ENCODE measurements at regions not wholly inside any gene's neighbourhood (a gene's known extent, or its start where the extent isn't known, plus 50 kb on each side); places are given as distances from the start of the nearest gene placed in this dataset.

GRCh38 chr18:39913672-39914366, 2041.2 kb upstream of the PIK3C3 start:
- no peak overlapping the region for H3K27ac ChIP-seq
- ChIA-PET POLR2A (ENCODE audit: low non-redundant PET) (interaction anchor here (0.6 kb wide), 1 partner anchor 376 kb away, joined by 5 read pairs; no protein-coding TSS in a partner anchor), CTCF (no interaction called here)
- no peak for DNase-seq (ENCODE audit: low spot score)
- no peak for TF ChIP-seq CTCF (conservative IDR thresholded peaks at IDR 0.05; ENCODE audit: low read depth)

GRCh38 chr18:39911716-39912115, 2043.3 kb upstream of the PIK3C3 start:
- POLR2A ChIA-PET (ENCODE audit: low non-redundant PET) = no interaction called here
- TF ChIP-seq CTCF (conservative IDR thresholded peaks at IDR 0.05; ENCODE audit: low read depth) = no peak

GRCh38 chr18:39909706-39910105, 2045.3 kb upstream of the PIK3C3 start:
- DNase-seq (ENCODE audit: low spot score) = no peak
- TF ChIP-seq CTCF (conservative IDR thresholded peaks at IDR 0.05; ENCODE audit: low read depth) = no peak
- CTCF ChIA-PET = no interaction called here
- POLR2A ChIA-PET (ENCODE audit: low non-redundant PET) = no interaction called here
- H3K27ac ChIP-seq = no peak overlapping the region

More at GRCh38 chr18:39911716-39912115, 2043.3 kb upstream of the PIK3C3 start:
- H3K27ac ChIP-seq = no peak overlapping the region
- CTCF ChIA-PET = no interaction called here
- no peak for DNase-seq (ENCODE audit: low spot score)

- no peak overlapping the region for H3K27ac ChIP-seq
- no peak for DNase-seq (ENCODE audit: low spot score)
- ChIA-PET POLR2A (ENCODE audit: low non-redundant PET) (no interaction called here), CTCF (no interaction called here)
- no peak for TF ChIP-seq CTCF (conservative IDR thresholded peaks at IDR 0.05; ENCODE audit: low read depth)
Observed at GRCh38 chr18:39886136-39886535, 2068.9 kb upstream of the PIK3C3 start.

GRCh38 chr18:39872651-39873050, 2082.4 kb upstream of the PIK3C3 start:
- no peak for TF ChIP-seq CTCF (conservative IDR thresholded peaks at IDR 0.05; ENCODE audit: low read depth)
- DNase-seq (ENCODE audit: low spot score) = no peak
- POLR2A ChIA-PET (ENCODE audit: low non-redundant PET) = no interaction called here
- H3K27ac ChIP-seq = no peak overlapping the region
- CTCF ChIA-PET = no interaction called here

GRCh38 chr18:39871961-39872360, 2083.1 kb upstream of the PIK3C3 start:
- no peak overlapping the region for H3K27ac ChIP-seq
- POLR2A ChIA-PET (ENCODE audit: low non-redundant PET) = no interaction called here
- CTCF ChIA-PET = no interaction called here
- DNase-seq (ENCODE audit: low spot score) = no peak
- no peak for TF ChIP-seq CTCF (conservative IDR thresholded peaks at IDR 0.05; ENCODE audit: low read depth)

Data from RWPE1 (cell line).